ENCODE measurements at regions not wholly inside any gene's neighbourhood (a gene's known extent, or its start where the extent isn't known, plus 50 kb on each side); places are given as distances from the start of the nearest gene placed in this dataset.

- no peak for DNase-seq (ENCODE audit: low spot score in 2 of 2)
- Mint-ChIP-seq H3K4me3 (no peak overlapping the region), H3K27me3 (peaks cover 63% of the 10 kb centered on the region), H3K9me3 (no peaks in the 10 kb centered on the region), H3K36me3 (ENCODE audit: insufficient read depth) (peaks cover 2% of the 10 kb centered on the region), H3K4me1 (no peaks in the 10 kb centered on the region), H3K27ac (ENCODE audit: low read depth) (no peak overlapping the region)
- no peak for ATAC-seq (replicated peaks; ENCODE audit: extremely low read depth, poor library complexity, severe bottlenecking)
These were observed 62.5 kb upstream of the GLI2 start for GRCh38 chr2:120673205-120673550.

DNA sequence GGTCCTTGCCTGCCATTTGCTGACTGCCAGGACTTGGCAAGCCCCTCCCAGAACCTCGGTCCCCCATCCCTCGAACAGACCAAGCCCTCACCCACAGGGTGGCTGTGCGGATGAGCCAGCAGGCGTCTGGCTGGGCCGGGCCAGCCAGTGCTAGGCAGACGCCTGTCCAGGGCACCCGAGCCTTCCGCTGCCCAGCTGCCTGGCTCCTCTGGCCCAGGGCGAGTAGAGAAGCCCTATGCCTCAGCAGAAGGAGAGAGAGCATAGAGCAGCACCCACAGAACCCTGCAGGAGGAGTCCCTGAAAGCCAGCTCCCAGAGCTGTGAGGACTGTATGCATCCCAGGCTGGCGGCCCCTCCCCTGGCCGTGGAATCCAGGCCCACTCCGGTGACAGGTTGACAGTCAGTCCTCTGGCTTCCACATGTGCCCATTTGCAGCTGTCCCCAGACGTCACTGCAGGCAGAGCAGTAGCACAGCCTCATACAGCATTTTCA lies 62.1 kb upstream of the GLI2 start:
- Mint-ChIP-seq H3K27ac (ENCODE audit: low read depth) (no peak overlapping the region), H3K36me3 (ENCODE audit: insufficient read depth) (peaks cover 2% of the 10 kb centered on the region), H3K9me3 (no peaks in the 10 kb centered on the region), H3K4me1 (no peaks in the 10 kb centered on the region), H3K4me3 (no peak overlapping the region), H3K27me3 (peaks cover 63% of the 10 kb centered on the region)
- no peak for ATAC-seq (replicated peaks; ENCODE audit: extremely low read depth, poor library complexity, severe bottlenecking)
- no peak for DNase-seq (ENCODE audit: low spot score in 2 of 2)

DNA sequence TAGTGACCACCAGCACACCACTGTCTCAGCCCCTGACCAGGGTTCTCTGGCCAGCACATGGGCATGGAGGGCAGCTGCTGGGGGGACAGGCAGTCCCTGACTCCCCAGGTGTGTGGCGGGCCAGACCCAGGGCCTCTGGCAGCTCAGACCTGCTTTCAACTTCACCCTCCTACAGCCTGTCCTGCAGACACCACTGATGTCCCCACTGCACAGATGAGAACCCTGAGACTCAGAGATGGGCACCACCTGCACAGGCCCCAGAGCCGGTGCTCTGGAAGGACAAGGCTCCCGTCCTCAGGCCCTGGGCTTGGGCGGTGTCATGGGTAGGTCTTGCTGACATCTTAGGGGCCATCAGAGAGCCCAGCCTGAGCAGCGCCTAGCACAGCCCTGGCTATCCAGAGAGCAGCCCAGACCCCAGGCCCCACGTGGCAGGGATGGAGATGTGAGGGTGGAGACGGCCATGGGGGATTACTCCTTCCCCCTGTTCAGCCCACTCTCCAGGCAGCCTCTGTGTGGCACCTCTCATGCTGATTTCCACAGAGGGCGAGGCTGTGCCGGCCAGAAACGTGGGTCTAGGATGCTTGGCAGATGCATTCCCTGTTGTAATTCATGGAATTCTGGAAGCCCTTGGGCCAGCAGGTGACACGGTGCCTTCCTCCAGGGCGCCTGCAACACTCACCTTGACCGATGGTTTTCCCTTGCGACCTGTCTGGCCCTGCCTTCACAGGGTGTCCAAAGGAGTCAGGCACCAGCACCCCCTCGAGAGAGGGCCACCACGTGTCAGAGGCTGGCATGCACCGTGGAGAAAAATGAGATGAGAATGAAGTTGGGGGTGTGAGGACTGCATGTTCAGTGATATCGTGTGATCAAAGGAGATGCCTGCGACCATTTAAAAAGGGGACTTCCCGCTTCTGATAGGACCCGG lies 61.2 kb upstream of the GLI2 start:
- no peaks in the 10 kb centered on the region for H3K9me3 Mint-ChIP-seq
- H3K27me3 Mint-ChIP-seq, result peaks cover 63% of the 10 kb centered on the region
- DNase-seq (ENCODE audit: low spot score in 2 of 2) (no peak), ATAC-seq (replicated peaks; ENCODE audit: extremely low read depth, poor library complexity, severe bottlenecking) (no peak)
- H3K36me3 Mint-ChIP-seq (ENCODE audit: insufficient read depth), result peaks cover 5% of the 10 kb centered on the region
- H3K4me3 Mint-ChIP-seq, result no peak overlapping the region
- H3K4me1 Mint-ChIP-seq, result no peaks in the 10 kb centered on the region
- H3K27ac Mint-ChIP-seq (ENCODE audit: low read depth), result no peak overlapping the region

DNA sequence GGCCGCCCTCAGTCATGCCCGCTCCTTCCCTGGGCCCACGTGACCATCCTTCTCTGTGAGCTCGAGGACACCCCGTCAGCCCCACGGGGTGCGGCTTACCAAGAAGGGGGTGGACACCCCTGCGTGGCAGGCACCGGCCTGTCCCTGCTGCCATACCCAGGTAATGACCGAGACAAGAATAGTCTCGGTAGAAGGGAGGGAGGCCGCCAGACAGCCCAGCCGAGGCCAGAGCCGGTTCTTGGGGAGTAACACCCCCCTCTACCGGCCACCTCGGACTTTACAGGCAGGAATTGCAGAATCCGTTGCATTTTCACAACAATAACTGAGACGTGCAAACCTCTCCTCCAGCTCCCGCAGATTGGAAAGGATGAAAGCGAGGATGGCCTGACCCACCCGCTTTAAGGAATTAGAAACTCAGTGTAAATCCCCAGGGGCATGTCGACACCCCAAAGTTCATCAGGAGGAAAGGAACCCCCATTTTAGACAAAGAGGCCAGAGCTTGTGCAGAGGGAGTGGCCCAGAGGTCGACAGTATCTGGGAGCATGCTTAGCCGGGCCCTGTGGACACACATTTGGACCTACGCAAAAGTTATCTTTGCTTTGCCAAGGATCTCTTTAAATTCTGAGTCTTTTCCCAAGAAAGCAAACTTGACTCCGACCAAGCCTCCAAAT lies 60.1 kb upstream of the GLI2 start:
- Mint-ChIP-seq H3K36me3 (ENCODE audit: insufficient read depth) (peaks cover 10% of the 10 kb centered on the region), H3K4me3 (no peak overlapping the region), H3K4me1 (no peaks in the 10 kb centered on the region), H3K27ac (ENCODE audit: low read depth) (no peak overlapping the region), H3K27me3 (peaks cover 53% of the 10 kb centered on the region), H3K9me3 (no peaks in the 10 kb centered on the region)
- DNase-seq (ENCODE audit: low spot score in 2 of 2) (no peak), ATAC-seq (replicated peaks; ENCODE audit: extremely low read depth, poor library complexity, severe bottlenecking) (no peak)

DNA sequence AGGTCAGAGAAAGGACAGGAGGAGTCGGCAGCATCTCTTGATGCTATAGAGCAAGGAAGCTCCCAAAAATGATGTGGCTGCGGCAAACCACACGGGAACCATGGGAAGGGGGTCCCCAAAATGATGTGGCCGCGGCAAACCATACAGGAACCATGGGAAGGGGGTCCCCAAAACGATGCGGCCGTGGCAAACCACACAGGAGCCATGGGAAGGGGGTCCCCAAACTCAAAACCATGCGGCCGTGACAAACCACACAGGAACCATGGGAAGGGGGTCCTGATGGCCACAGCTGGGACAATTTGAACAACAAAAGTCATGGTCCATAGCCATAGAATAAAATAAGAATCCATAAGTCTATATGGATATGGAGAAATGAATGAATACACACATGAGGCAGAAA lies 58.4 kb upstream of the GLI2 start:
- H3K9me3 Mint-ChIP-seq, result no peaks in the 10 kb centered on the region
- ATAC-seq (replicated peaks; ENCODE audit: extremely low read depth, poor library complexity, severe bottlenecking) (no peak), DNase-seq (ENCODE audit: low spot score in 2 of 2) (no peak)
- no peaks in the 10 kb centered on the region for H3K4me1 Mint-ChIP-seq
- H3K27me3 Mint-ChIP-seq, result peaks cover 50% of the 10 kb centered on the region
- no peak overlapping the region for H3K27ac Mint-ChIP-seq (ENCODE audit: low read depth)
- peaks cover 12% of the 10 kb centered on the region for H3K36me3 Mint-ChIP-seq (ENCODE audit: insufficient read depth)
- H3K4me3 Mint-ChIP-seq, result no peak overlapping the region

DNA sequence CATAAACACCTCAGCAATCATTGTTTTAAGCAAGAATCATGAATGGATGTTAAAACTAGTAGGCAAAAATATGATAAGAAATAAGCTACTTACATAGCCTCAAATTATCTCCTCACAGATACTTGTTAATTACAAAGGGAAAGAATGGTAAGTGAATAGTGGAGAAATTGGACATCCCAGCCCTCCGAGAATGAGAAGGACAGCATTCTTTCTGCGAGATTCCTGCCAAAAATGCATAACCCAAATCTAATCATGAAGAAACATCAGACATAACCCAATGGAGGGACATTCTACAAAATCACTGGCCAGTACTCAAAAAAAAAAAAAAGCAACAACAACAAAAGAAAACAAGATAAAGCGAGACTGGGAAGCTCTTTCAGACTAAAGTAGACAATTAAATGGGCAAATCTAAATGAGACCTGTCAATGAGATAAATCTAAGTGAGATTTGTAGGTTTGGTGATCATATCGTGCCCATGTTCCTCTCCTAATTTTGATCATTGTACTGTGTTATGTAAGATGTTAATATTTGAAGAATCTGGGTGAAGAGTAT lies 57.9 kb upstream of the GLI2 start:
- H3K4me3 Mint-ChIP-seq, result no peak overlapping the region
- DNase-seq (ENCODE audit: low spot score in 2 of 2), result no peak
- no peaks in the 10 kb centered on the region for H3K9me3 Mint-ChIP-seq
- no peaks in the 10 kb centered on the region for H3K4me1 Mint-ChIP-seq
- no peak for ATAC-seq (replicated peaks; ENCODE audit: extremely low read depth, poor library complexity, severe bottlenecking)
- peaks cover 56% of the 10 kb centered on the region for H3K27me3 Mint-ChIP-seq
- peaks cover 12% of the 10 kb centered on the region for H3K36me3 Mint-ChIP-seq (ENCODE audit: insufficient read depth)
- no peak overlapping the region for H3K27ac Mint-ChIP-seq (ENCODE audit: low read depth)

GRCh38 chr2:120678251-120678650 lies 57.4 kb upstream of the GLI2 start:
- DNase-seq (ENCODE audit: low spot score in 2 of 2), result no peak
- no peaks in the 10 kb centered on the region for H3K4me1 Mint-ChIP-seq
- ATAC-seq (replicated peaks; ENCODE audit: extremely low read depth, poor library complexity, severe bottlenecking), result no peak
- H3K36me3 Mint-ChIP-seq (ENCODE audit: insufficient read depth), result peaks cover 12% of the 10 kb centered on the region
- no peaks in the 10 kb centered on the region for H3K9me3 Mint-ChIP-seq
- no peak overlapping the region for H3K4me3 Mint-ChIP-seq
- no peak overlapping the region for H3K27ac Mint-ChIP-seq (ENCODE audit: low read depth)
- peaks cover 61% of the 10 kb centered on the region for H3K27me3 Mint-ChIP-seq

- peaks cover 67% of the 10 kb centered on the region for H3K27me3 Mint-ChIP-seq
- no peaks in the 10 kb centered on the region for H3K4me1 Mint-ChIP-seq
- H3K27ac Mint-ChIP-seq (ENCODE audit: low read depth), result no peak overlapping the region
- H3K4me3 Mint-ChIP-seq, result no peak overlapping the region
- ATAC-seq (replicated peaks; ENCODE audit: extremely low read depth, poor library complexity, severe bottlenecking) (no peak), DNase-seq (ENCODE audit: low spot score in 2 of 2) (no peak)
- no peaks in the 10 kb centered on the region for H3K9me3 Mint-ChIP-seq
- H3K36me3 Mint-ChIP-seq (ENCODE audit: insufficient read depth), result peaks cover 12% of the 10 kb centered on the region
These were observed 56.7 kb upstream of the GLI2 start for GRCh38 chr2:120678926-120679325.

GRCh38 chr2:120679526-120679925 lies 56.1 kb upstream of the GLI2 start:
- H3K27ac Mint-ChIP-seq (ENCODE audit: low read depth), result no peak overlapping the region
- ATAC-seq (replicated peaks; ENCODE audit: extremely low read depth, poor library complexity, severe bottlenecking), result no peak
- no peak for DNase-seq (ENCODE audit: low spot score in 2 of 2)
- peaks cover 12% of the 10 kb centered on the region for H3K36me3 Mint-ChIP-seq (ENCODE audit: insufficient read depth)
- H3K4me3 Mint-ChIP-seq, result no peak overlapping the region
- H3K9me3 Mint-ChIP-seq, result no peaks in the 10 kb centered on the region
- no peaks in the 10 kb centered on the region for H3K4me1 Mint-ChIP-seq
- peaks cover 70% of the 10 kb centered on the region for H3K27me3 Mint-ChIP-seq

- H3K27me3 Mint-ChIP-seq, result peaks cover 71% of the 10 kb centered on the region
- H3K4me3 Mint-ChIP-seq, result no peak overlapping the region
- no peaks in the 10 kb centered on the region for H3K4me1 Mint-ChIP-seq
- no peaks in the 10 kb centered on the region for H3K9me3 Mint-ChIP-seq
- peaks cover 12% of the 10 kb centered on the region for H3K36me3 Mint-ChIP-seq (ENCODE audit: insufficient read depth)
- DNase-seq (ENCODE audit: low spot score in 2 of 2), result peak; percentile 37 to 47
- ATAC-seq (replicated peaks; ENCODE audit: extremely low read depth, poor library complexity, severe bottlenecking), result peak; percentile 59
- H3K27ac Mint-ChIP-seq (ENCODE audit: low read depth), result peak overlapping the region; percentile 62
These were observed 55.4 kb upstream of the GLI2 start for GRCh38 chr2:120680136-120680761.

DNA sequence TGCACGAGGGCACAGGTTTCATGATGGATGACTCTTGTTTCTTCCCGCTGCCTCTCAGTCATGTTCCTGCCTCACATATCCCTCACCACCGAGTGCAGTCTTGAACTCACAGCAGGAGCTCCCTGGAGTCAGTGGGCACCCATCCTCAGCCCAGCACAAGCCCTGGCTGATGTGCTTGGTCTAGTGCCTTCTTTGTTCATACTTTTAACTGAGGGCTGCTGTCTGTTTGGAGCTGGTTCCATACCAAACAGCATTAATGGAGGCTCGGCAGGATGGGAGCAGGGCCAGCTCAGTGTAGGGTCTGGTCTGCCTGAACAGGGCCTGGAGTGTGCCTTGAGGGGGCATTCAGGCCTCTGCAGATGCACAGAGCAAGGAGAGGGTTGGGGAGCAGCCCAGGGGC lies 54.5 kb upstream of the GLI2 start:
- no peak for DNase-seq (ENCODE audit: low spot score in 2 of 2)
- no peak overlapping the region for H3K27ac Mint-ChIP-seq (ENCODE audit: low read depth)
- no peaks in the 10 kb centered on the region for H3K4me1 Mint-ChIP-seq
- H3K27me3 Mint-ChIP-seq, result peaks cover 61% of the 10 kb centered on the region
- H3K4me3 Mint-ChIP-seq, result no peak overlapping the region
- peaks cover 10% of the 10 kb centered on the region for H3K36me3 Mint-ChIP-seq (ENCODE audit: insufficient read depth)
- ATAC-seq (replicated peaks; ENCODE audit: extremely low read depth, poor library complexity, severe bottlenecking), result no peak
- H3K9me3 Mint-ChIP-seq, result no peaks in the 10 kb centered on the region

GRCh38 chr2:120681696-120682288 lies 53.9 kb upstream of the GLI2 start:
- DNase-seq (ENCODE audit: low spot score in 2 of 2) (no peak), ATAC-seq (replicated peaks; ENCODE audit: extremely low read depth, poor library complexity, severe bottlenecking) (no peak)
- Mint-ChIP-seq H3K27me3 (peaks cover 55% of the 10 kb centered on the region), H3K4me1 (no peaks in the 10 kb centered on the region), H3K4me3 (no peak overlapping the region), H3K36me3 (ENCODE audit: insufficient read depth) (peaks cover 10% of the 10 kb centered on the region), H3K27ac (ENCODE audit: low read depth) (no peak overlapping the region), H3K9me3 (no peaks in the 10 kb centered on the region)
